ENCODE measurements at regions not wholly inside any gene's neighbourhood (a gene's known extent, or its start where the extent isn't known, plus 50 kb on each side); places are given as distances from the start of the nearest gene placed in this dataset.

GRCh38 chr4:125492957-125493356 lies 178.2 kb downstream of the FAT4 start:
- Histone ChIP-seq H4K20me1 (ENCODE audit: insufficient read depth, low read length) (no peaks in the 10 kb centered on the region), H3K27me3 (ENCODE audit: control insufficient read depth in 1 of 2, insufficient read depth in 2 of 2, low read length in 2 of 2) (no peaks in the 10 kb centered on the region), H3K4me1 (ENCODE audit: insufficient read depth, low read length) (no peaks in the 10 kb centered on the region), H3K79me2 (ENCODE audit: insufficient read depth, low read length) (no peaks in the 10 kb centered on the region), H3K4me3 (replicated peaks in 1 of 3; ENCODE audit: insufficient read depth in 1 of 3, low read depth in 2 of 3, low read length in 3 of 3) (no peak overlapping the region), H3K27ac (ENCODE audit: extremely low read length, insufficient read depth, low read length) (no peak overlapping the region), H3K36me3 (replicated peaks in 1 of 2; ENCODE audit: control insufficient read depth in 1 of 2, insufficient read depth in 2 of 2, low read length in 2 of 2) (no peaks in the 10 kb centered on the region), H3K9me3 (ENCODE audit: low read length) (no peaks in the 10 kb centered on the region), H3K4me2 (ENCODE audit: low read depth, low read length) (no peak overlapping the region), H3K9ac (ENCODE audit: insufficient read depth, low read depth, low read length) (no peak overlapping the region), H2AFZ (ENCODE audit: low read length) (no peak overlapping the region)
- ATAC-seq (no peak), DNase-seq (ENCODE audit: low spot score) (no peak), FAIRE-seq (no peak)
- POLR2A ChIA-PET, result no interaction called here
- WGBS (ENCODE audit: low lambda C conversion rate), result 38% methylated on average over 1 of the region's 1 CpG
- BruUV-seq (replicated peaks), result no TSS peak
- intact Hi-C loops (cut with micrococcal nuclease; ENCODE audit: unreplicated experiment), result no loop called here
- CTCF ChIA-PET (ENCODE audit: low intra/inter-chr PET ratio, low total read pairs), result no interaction called here
- no peak for TF ChIP-seq MYNN (CRISPR knock-in tag; IDR thresholded peaks at IDR 0.05; ENCODE audit: low read depth)
- no peak for TF ChIP-seq ZNF83 (CRISPR knock-in tag; IDR thresholded peaks at IDR 0.05; ENCODE audit: borderline replicate concordance)
- TF ChIP-seq RXRB (CRISPR knock-in tag; IDR thresholded peaks at IDR 0.05; ENCODE audit: borderline replicate concordance), result no peak
- no peak for TF ChIP-seq ZNF567 (CRISPR knock-in tag; IDR thresholded peaks at IDR 0.05; ENCODE audit: borderline replicate concordance)
- TF ChIP-seq DMTF1 (CRISPR knock-in tag; IDR thresholded peaks at IDR 0.05), result no peak
- no peak for TF ChIP-seq POGK (CRISPR knock-in tag; conservative IDR thresholded peaks at IDR 0.05)
- no peak for TF ChIP-seq POLR2G (IDR thresholded peaks at IDR 0.05; ENCODE audit: low read depth, low read length)
- no peak for TF ChIP-seq ZNF660 (CRISPR knock-in tag; IDR thresholded peaks at IDR 0.05; ENCODE audit: borderline replicate concordance, low read depth)
- no peak for TF ChIP-seq ZBTB20 (CRISPR knock-in tag; IDR thresholded peaks at IDR 0.05; ENCODE audit: borderline replicate concordance, low read depth)
- no peak for TF ChIP-seq ZNF766 (CRISPR knock-in tag; IDR thresholded peaks at IDR 0.05; ENCODE audit: borderline replicate concordance)
- no peak for TF ChIP-seq ZNF773 (CRISPR knock-in tag; IDR thresholded peaks at IDR 0.05; ENCODE audit: borderline replicate concordance)
- TF ChIP-seq ETV5 (CRISPR knock-in tag; IDR thresholded peaks at IDR 0.05; ENCODE audit: borderline replicate concordance), result no peak
- in situ Hi-C loops (cut with HindIII; ENCODE audit: extremely low pct_ligation_motif_present, low pct_unique_long_range_greater_than_20kb), result no loop called here
